ENCODE measurements at regions not wholly inside any gene's neighbourhood (a gene's known extent, or its start where the extent isn't known, plus 50 kb on each side); places are given as distances from the start of the nearest gene placed in this dataset.

DNA sequence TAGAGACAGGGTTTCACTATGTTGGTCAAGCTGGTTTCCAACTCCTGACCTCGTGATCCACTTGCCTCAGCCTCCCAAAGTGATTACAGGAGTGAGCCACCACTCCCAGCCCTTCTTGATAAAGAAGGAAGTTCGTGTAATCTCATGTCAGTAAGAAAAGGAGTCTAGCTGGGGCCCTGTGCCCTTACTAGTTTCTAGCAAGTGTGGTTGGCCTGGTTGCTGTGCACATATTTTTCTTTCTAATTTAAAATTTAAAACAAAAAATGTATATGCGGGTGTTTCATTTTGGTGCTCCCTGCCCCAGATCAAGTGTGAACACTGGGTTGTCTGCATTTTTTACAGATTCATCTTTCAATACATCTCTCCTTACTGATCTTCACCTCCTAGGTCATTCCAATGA lies 770.8 kb upstream of the TENM4 start:
- DNase-seq (ENCODE audit: low read depth in 2 of 2, low spot score in 1 of 2), result no peak

DNA sequence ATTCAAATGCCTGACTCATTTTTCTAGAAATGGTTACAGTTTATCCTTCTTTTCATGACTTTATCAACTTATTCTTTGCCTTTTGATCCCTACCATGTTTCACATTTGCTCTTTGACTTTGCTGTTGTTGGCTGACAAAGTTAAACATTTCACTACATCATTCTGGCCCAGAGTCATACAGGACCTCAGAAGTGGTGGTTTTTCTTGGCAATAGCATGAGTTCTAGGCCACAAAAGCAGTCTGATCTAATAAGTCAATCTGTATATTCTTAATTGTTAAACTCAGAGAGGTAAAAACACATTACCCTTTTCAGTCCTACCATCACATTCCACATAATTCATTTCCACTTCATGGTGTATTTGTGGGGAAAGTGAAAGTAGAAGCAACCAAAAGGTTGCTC lies 763.2 kb upstream of the TENM4 start:
- DNase-seq (ENCODE audit: low read depth in 2 of 2, low spot score in 1 of 2), result no peak

DNA sequence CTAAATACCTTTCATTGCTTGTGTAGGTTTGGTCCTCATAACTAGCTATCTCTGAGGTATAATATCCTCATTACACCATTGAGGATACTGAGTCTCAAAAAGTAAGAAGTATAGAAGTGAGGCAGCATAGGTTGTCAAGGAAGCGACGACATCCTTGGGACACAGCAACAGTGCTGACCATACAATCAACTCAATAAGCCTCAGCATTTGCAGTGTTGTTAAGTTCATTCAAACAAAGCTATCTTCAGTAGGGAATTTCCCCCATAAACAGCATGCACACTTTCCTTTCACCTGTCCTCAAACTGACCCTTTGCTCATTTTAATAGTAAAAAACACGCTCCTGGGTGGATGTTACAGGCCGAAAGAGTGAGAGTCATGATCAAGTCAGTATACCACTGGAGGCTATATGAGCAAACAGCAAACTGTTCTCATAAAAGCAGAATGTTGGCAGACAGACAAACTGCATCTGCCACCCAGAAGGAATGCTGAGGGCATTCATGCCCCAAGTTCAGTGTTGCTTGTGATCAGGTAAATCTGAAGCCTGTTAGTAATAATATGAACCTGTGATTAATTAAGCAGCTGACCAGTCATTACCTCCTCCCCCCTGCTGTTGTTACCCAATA lies 756.2 kb upstream of the TENM4 start:
- no peak for DNase-seq (ENCODE audit: low read depth in 2 of 2, low spot score in 1 of 2)

DNA sequence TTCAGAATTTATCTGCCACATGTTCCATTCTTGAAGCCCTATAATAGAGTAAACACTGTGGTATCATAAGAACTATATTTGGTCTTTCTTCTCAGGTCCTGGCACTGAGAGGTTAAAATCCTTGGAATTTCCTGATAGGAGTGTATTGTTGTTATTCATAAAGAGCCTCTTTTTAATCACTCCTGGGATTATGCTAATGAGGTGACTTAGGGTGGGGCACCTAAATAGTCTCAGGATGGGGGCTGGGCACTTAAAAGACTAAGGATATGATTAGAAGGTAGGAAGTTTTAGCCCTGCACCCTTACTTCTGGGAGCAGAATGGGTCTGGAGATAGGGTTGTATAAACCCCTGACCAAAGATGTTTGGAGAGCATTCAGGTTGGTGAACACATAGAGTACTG lies 755.2 kb upstream of the TENM4 start:
- no peak for DNase-seq (ENCODE audit: low read depth in 2 of 2, low spot score in 1 of 2)

DNA sequence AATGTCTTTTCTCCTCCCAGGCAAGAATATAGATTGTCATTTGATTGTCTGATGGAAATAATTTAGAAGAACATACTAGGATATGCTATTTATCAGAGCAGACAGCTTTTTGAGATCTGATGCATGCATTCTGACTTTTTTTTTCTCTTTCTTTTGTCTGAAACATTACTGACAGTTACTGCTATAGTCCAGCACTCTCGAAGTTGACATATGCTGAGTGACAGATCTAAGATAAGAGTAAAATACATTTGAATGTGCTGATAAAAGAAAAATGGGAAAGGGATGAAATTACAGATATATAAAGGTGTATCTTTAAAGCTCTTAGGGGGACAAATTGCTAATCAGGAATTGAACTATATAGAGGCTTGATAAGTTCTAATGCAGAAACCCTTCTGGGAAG lies 753.8 kb upstream of the TENM4 start:
- no peak for DNase-seq (ENCODE audit: low read depth in 2 of 2, low spot score in 1 of 2)

DNA sequence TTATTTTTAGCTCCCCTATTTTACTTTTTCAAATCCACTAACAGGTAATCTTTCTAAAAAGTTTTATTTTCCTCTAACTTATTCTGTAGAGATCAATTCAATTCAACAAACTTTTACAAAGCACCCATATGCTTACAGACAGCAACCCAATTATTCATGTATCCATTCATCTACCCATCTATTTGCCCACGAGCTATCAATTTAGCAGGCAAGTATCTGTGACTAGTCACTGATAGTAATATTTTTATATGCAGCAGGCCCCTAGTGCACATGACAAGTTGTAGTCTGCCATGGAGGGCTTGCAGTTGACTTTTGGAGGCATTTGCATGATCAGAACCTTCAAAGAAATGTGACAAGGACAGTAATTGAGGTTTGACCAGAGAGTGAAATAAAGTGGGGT lies 753.2 kb upstream of the TENM4 start:
- DNase-seq (ENCODE audit: low read depth in 2 of 2, low spot score in 1 of 2), result no peak

DNA sequence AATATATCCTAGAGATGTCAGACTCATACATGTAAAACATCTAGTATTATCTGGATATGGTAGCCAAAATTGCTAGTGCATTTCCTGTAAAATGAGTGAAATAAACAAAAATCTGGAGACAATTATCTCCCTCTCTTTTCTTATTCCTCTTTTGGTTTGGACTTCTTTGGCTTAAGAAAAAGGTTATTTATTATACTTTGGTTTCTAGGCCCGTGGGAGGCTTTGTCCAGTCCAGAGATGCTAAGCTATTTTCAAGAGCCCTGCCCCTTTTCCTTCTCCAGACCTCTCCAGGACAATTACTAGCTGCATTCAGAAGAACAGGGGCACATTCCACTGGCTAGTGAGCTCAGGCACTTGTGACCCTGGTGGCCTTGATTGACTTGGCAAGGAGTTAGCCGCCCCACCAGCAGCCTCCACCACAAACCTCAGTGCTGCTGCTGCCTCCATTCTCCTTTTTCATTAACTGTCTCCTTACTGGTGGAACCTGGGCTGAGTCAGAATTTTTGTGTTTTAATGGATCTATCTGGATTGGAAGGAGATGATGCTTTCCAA lies 747.3 kb upstream of the TENM4 start:
- DNase-seq (ENCODE audit: low read depth in 2 of 2, low spot score in 1 of 2), result no peak

DNA sequence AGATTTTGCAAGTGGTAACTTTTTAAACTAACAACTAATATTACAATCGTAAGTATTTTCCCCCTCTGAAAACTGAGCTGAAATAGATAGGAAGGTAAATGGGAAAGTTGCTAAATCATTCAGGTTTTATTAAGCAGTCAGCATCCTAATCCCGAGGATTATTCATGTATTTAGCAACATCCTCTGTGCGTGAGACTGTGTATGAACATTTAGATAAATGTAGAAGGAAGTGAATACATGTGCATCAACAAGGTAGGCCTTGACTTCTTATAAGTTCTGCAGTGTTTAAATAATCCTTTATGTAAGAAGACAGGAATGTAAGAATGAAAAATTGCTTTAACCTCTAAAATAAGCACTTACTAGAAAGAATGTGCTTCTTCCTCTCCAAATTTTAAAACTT lies 745.9 kb upstream of the TENM4 start:
- DNase-seq (ENCODE audit: low read depth in 2 of 2, low spot score in 1 of 2), result no peak

DNA sequence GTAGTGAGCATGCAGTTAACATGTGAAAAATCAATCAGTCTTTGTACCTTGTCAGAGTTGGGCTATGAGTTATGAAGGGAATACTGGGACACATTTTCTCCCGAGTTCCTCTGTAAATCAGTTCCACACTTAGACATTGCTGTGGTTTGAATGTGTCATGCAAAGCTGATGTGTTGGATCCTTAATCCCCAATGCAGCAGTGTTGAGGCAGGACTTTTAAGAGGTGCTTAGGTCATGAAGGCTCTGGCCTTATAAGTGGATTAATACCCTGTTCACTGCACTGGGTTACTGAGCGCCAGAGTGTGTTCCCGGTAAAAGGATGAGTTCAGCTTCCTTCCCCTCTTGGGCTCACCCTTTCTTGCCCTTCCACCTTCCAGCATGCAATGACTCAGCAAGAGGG lies 742.1 kb upstream of the TENM4 start:
- DNase-seq (ENCODE audit: low read depth in 2 of 2, low spot score in 1 of 2), result no peak

DNA sequence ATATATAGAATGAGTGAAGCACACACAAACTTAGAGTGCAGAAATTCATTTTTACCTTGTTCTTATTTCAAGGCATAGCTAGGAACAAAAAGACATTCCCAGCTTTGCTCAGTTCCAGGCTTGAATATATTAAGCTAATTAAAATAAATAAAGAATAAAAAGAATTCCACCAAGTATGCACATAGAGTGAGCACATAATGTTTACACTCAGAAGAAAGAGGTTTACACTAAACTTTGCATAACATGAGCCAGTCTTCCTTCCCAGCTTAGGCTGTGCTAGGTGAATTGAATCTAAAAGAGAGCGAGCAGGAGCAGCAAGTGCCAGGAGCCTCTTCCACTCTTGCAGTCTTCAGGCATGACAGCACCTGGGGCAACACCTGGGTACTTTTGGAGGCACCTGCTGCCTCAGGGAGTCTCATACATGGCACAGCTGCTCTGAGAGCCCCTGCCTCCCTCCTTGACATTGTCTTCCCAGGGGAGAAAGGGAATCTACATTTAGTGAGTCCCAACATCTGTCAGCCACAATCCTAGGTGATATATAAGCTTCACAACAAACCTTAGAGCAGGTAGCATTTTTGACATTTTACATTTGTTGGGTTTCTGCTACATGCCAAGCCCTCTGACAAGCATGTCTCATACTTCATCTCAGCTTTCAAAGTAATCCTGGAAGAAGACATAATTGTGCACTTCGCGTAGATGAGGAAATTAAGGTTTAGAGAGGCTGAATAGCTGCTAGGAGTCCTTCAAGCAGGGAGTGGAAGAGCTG lies 732.7 kb upstream of the TENM4 start:
- DNase-seq (ENCODE audit: low read depth in 2 of 2, low spot score in 1 of 2), result no peak

DNA sequence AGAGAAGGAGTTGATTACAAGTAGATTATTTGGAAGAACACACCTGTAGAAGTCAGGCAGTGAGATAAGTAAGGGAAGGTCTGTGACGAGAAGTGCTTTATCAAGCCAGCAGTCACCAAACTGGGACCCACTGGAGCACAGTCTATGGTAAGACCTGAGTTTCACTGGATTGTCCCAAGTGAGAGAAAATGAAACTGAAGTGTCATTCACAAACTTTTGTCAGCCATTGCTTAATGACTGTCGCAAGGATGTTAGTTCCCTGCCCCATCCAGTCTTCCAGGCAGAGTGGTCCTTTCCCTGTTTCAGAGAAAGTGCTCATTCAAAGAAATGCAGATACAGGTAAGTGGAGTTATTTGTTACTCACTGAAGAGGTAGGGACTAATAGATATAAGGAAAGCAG lies 728.0 kb upstream of the TENM4 start:
- DNase-seq (ENCODE audit: low read depth in 2 of 2, low spot score in 1 of 2), result no peak

DNA sequence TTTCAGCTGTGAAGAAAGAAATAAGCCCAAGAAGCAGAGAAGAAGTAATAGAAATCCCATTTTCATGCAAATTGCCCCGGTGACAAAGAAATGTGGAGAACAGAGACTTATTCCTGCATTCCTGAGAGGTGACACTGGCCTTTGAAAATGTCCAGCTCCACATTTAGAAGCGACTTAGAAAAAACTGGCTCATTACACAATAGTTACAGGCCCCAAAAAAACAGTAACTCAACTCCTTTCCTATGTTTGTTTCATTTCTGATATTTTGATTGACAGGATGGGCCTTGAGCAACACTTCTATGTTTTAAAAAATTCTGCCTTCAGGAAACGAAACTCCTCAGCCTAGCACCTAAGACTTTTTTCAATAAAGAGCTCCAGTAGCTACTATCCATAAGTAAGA lies 726.9 kb upstream of the TENM4 start:
- DNase-seq (ENCODE audit: low read depth in 2 of 2, low spot score in 1 of 2), result no peak

DNA sequence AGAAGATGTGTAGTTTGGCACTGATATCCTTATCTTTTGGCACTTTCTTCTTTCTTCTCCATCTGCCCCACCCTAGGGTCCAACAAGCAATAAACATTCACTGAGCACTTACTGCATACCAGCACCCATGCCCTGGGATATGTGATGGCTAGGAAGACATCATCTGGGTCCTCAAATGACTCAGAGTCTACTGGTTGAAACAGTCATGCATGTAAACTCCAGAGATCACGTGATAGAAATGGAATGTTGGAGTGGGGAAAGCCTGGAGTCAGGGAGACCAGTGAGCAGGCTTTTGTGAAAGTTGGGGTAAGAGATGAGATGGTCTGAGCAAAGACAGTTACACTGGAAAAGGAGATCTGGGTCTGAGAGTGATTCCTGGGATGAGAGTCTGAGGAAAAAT lies 724.9 kb upstream of the TENM4 start:
- DNase-seq (ENCODE audit: low read depth in 2 of 2, low spot score in 1 of 2), result no peak

DNA sequence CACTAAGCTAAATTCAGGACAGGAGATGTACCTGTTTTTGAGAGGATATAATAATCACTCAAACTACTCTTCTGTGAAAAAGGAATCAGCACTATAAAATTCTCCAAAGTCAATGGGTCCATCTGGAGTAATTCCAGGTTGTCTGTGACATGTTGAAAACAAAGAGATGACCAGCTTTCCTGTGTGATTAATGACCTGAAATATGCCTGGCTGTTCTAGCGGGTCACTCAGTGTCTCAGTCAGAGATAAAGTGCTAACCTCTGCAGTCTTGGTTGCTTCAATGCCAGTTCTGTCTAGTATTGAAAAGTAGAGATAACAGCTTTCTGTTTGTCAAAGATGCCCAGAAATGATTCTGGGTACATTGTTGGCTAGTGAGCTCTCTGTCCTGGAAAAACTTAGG lies 722.6 kb upstream of the TENM4 start:
- no peak for DNase-seq (ENCODE audit: low read depth in 2 of 2, low spot score in 1 of 2)

DNA sequence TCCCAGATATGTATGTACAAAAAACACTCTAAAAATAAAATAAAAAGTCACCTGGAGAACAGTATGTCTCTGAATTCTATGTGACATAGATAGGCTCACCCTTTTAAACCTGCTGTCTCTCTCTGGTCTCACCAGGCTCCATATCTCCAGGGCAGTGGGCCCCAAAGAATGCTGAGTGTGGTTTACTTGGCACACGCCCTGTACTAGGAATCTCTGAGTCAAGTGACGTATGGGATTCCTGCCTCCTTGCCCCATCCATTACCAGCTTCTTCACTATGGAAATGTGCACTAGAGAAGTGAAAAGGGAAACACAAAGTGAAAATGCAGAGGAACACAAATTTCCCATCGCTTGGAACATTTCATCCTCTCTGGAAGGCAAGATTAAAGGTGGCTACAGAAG lies 722.2 kb upstream of the TENM4 start:
- no peak for DNase-seq (ENCODE audit: low read depth in 2 of 2, low spot score in 1 of 2)

DNA sequence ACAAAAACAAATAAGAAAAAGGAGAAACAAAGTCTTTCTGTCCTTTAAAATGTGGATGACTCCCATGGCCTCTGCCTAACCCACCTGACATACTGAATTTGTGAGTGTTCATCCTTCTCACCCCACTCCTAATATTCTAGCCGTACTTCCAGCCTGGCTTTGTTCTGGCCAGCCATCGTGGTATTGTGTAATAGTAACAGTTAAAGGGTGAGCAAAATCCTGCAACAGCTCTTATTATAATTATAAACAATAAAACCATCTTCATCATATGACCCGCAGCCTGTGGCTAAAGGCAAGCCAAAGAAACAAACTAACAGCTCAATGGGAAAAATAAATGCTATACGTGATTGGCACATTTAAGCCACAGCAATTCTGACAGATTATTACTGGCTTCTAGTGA lies 721.6 kb upstream of the TENM4 start:
- no peak for DNase-seq (ENCODE audit: low read depth in 2 of 2, low spot score in 1 of 2)

DNA sequence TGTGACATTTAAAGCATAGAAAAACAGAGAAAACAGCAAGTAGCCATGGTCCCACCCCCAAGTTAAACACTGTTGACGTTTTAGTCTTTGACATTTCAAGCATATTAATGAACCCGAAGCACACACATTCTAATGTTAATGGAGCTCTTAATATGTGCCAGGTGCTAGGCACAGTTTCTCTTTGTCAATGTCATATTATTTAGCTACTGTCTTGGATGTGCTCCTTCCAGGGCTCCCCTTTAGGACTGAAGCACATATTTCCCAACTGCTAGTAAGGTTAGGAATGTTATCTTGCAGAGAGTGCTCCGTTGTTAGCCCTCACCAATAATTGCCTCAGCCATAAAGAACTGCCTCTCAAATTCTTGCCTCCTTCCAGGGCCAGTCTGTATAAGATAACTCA lies 716.6 kb upstream of the TENM4 start:
- DNase-seq (ENCODE audit: low read depth in 2 of 2, low spot score in 1 of 2), result no peak

DNA sequence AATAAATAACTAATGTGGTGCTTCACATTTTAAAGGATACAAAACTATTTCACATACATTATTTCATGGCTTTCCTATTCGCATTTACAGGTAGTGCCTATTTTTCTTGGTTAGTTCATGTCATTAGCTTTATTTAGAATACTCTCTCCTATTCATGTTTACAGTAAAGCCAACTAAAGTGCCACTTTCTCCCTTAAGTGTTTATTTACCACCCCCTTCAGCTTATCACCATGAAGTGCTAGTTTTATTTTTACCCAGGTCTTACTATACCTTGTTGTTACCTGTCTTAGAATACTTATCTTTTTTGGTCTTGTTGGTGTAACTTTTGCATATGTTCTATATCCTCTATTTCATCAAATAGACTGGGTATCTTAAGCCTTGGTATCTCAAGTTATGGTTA lies 715.2 kb upstream of the TENM4 start:
- DNase-seq (ENCODE audit: low read depth in 2 of 2, low spot score in 1 of 2), result no peak

DNA sequence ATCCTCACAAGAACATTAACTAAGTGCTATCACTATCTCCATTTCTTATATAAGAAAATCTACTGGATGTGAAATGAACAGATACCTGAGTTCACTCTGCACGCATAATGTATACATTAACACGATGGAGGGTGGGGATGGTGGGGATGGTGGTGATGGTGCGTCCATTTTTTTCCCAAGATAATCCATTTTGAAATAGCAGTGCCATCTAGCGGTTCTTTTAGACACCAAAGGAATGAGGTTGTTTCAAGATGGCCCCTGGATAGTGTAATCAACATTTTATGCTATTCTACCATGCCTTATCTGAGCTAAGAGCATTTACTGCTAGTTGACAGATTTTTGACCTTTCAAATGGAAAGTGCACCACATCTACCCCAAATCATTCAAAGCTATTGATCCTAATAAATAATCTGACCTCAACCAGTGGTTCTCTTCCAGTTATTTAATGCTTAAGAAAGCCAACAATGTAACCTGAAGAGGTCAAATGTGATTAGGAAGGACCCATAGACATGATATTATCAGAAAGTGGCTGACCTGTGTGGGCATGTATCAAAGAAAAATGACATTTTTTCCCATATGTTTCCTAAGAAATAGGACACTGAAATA lies 714.7 kb upstream of the TENM4 start:
- no peak for DNase-seq (ENCODE audit: low read depth in 2 of 2, low spot score in 1 of 2)

DNA sequence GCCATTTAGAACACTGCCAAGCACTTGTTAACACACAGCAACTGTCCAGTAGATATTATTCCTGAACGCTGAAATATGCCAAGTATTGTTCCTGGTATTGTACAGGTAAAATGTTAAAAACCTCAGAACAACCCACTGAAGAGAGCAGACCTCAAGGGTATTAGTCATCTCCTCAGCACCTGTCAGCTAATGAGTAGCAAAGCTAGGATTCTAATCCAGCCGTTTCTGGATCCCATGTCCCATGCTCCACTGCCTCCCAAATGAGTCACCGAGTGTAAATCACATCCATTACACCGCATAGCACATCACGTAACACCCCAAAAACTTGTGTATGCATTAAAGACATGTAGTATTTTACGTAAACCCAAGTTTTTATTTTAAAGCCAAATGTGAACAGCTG lies 705.4 kb upstream of the TENM4 start:
- no peak for DNase-seq (ENCODE audit: low read depth in 2 of 2, low spot score in 1 of 2)

DNA sequence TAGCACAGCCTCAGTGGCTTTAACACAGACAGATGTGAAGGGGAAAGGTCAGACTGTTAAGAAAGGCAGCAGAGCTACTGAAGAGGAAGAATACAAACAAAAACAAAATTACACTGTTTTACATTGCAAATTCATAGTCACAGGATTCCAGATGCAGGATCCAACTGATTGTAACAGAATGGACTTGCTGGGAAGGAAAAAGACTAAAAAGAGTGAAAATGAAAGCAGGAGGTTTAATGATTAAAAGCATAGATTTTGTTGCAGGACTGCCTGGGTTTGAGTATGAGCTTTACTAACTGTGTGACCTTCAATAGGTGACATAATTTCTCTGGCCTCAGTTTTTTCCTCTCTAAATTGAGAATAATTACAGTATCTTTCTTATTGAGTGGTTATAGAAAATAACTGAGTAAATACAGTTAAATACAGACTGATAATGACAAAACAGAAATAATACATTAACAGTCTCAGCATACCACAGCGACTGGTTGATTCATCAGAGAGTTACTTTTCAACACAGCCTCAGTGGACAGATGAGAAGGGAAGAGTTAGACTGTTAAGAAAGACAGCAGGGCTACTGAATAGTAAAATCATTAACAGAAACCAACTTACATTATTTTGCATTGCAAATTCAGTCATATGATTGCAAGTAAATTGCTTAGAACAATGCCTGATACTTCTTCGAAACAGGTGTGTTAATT lies 704.2 kb upstream of the TENM4 start:
- no peak for DNase-seq (ENCODE audit: low read depth in 2 of 2, low spot score in 1 of 2)

DNA sequence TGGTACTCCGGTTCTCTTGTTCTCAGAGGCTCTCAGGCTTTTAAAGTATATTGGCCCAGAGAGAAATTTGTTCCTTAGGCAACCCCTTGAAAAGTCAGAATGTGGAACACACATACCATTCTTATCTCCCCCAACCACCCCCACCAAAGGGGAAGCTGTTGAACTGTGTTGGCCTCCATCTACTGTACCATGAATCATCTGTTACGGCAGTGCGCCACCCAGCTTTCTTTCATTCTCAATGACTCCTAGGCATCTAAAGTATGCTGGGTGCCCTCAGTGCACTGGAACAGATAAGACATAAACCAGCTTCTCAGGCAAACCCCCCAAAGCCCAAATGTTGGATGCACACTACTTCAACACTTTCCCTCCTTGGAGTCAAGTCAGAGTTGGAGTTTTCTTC lies 696.2 kb upstream of the TENM4 start:
- DNase-seq (ENCODE audit: low read depth in 2 of 2, low spot score in 1 of 2), result no peak

Measured in stimulated activated CD8-positive, alpha-beta memory T cell treated with anti-CD3 and anti-CD28 coated beads, Interleukin-4, amount 100 ng/mL, for 1 hour (primary cell).